ENCODE measurements at regions not wholly inside any gene's neighbourhood (a gene's known extent, or its start where the extent isn't known, plus 50 kb on each side); places are given as distances from the start of the nearest gene placed in this dataset.

DNA sequence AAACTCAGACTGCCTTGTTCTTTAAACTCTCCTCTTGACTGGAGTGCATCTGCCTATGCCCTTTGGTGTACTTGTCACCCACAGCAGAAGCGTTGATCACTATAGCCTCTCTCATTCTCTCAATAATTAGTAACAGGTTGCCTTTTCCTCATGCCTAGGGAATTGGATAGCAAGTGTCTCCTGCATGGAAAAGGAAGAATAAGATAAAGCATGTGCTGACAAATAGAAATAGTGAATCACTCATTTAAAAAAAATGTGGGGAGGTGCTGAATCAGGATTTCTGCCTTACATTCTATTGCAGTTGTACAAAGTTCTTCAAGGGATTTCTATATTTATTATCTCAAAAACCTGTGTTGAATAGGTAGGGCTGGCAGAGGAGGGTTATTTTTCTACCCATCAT lies 323.0 kb downstream of the TXNL1 start:
- no peaks in the 10 kb centered on the region for H3K27me3 ChIP-seq (ENCODE audit: control insufficient read depth, insufficient read depth, low read length)
- H3K27ac ChIP-seq (ENCODE audit: low read length), result no peak overlapping the region
- ChIA-PET POLR2A (no interaction called here), CTCF (interaction anchor here (0.6 kb wide), 1 partner anchor 1013 kb away, joined by 3 read pairs; no protein-coding TSS in a partner anchor)
- no peaks in the 10 kb centered on the region for H3K9me3 ChIP-seq (ENCODE audit: control insufficient read depth, insufficient read depth, low read depth, low read length)
- TF ChIP-seq SIN3A (IDR thresholded peaks at IDR 0.05; ENCODE audit: borderline replicate concordance, insufficient read depth, low read depth, low read length) (no peak), TCF7L2 (IDR thresholded peaks at IDR 0.05; ENCODE audit: low read depth, low read length) (no peak), POLR2AphosphoS5 (IDR thresholded peaks at IDR 0.05; ENCODE audit: low read depth, low read length) (no peak), CTCF (IDR thresholded peaks at IDR 0.05) (no peak), REST (IDR thresholded peaks at IDR 0.05; ENCODE audit: insufficient read depth in 1 of 2, low read depth in 2 of 2, low read length in 1 of 2) (no peak)
- no peaks in the 10 kb centered on the region for H3K36me3 ChIP-seq (ENCODE audit: control insufficient read depth, insufficient read depth, low read length)
- intact Hi-C loops (cut with micrococcal nuclease; ENCODE audit: unreplicated experiment), result no loop called here
- no peak overlapping the region for H3K4me3 ChIP-seq (ENCODE audit: low read depth in 2 of 2, low read length in 2 of 2)
- no peak for DNase-seq (ENCODE audit: low read depth, low spot score)
- no peak for ATAC-seq
- in situ Hi-C loops (cut with HindIII; ENCODE audit: low pct_unique_long_range_greater_than_20kb, low sequenced_read_pairs), result no loop called here
- BruUV-seq (replicated peaks), result no TSS peak
- no peaks in the 10 kb centered on the region for H3K4me1 ChIP-seq (ENCODE audit: control insufficient read depth, insufficient read depth, low read length)

- intact Hi-C loops (cut with micrococcal nuclease; ENCODE audit: unreplicated experiment) (no loop called here), in situ Hi-C loops (cut with HindIII; ENCODE audit: low pct_unique_long_range_greater_than_20kb, low sequenced_read_pairs) (no loop called here)
- Histone ChIP-seq H3K27ac (ENCODE audit: low read length) (no peak overlapping the region), H3K27me3 (ENCODE audit: control insufficient read depth, insufficient read depth, low read length) (no peaks in the 10 kb centered on the region), H3K36me3 (ENCODE audit: control insufficient read depth, insufficient read depth, low read length) (no peaks in the 10 kb centered on the region), H3K4me3 (ENCODE audit: low read depth in 2 of 2, low read length in 2 of 2) (no peak overlapping the region), H3K9me3 (ENCODE audit: control insufficient read depth, insufficient read depth, low read depth, low read length) (no peaks in the 10 kb centered on the region), H3K4me1 (ENCODE audit: control insufficient read depth, insufficient read depth, low read length) (no peaks in the 10 kb centered on the region)
- no peak for TF ChIP-seq POLR2AphosphoS5 (IDR thresholded peaks at IDR 0.05; ENCODE audit: low read depth, low read length)
- no peak for TF ChIP-seq REST (IDR thresholded peaks at IDR 0.05; ENCODE audit: insufficient read depth in 1 of 2, low read depth in 2 of 2, low read length in 1 of 2)
- no peak for TF ChIP-seq TCF7L2 (IDR thresholded peaks at IDR 0.05; ENCODE audit: low read depth, low read length)
- no peak for TF ChIP-seq SIN3A (IDR thresholded peaks at IDR 0.05; ENCODE audit: borderline replicate concordance, insufficient read depth, low read depth, low read length)
- no peak for TF ChIP-seq CTCF (IDR thresholded peaks at IDR 0.05)
- no peak for DNase-seq (ENCODE audit: low read depth, low spot score)
- ChIA-PET CTCF (no interaction called here), POLR2A (no interaction called here)
- no TSS peak for BruUV-seq (replicated peaks)
- ATAC-seq, result no peak
Observed at GRCh38 chr18:56314396-56314795, 324.0 kb downstream of the TXNL1 start.

Data from Panc1 (cell line).